Skeletal muscle tissue (tissue), 3 donors: ENCODE measurements at regions not wholly inside any gene's neighbourhood (a gene's known extent, or its start where the extent isn't known, plus 50 kb on each side); places are given as distances from the start of the nearest gene placed in this dataset.
"Not testable (repeated sequence)": the region's sequence is repeated elsewhere in the genome, so short reads cannot be mapped to it uniquely, and the experiment has no call there.

Experiments used
- H3K27ac ChIP-seq: one replicate; pipeline ENCODE4 v1.7.0; 2013; ENCODE audit warnings: mild to moderate bottlenecking, low read depth, low read length, inconsistent platforms
- H3K27me3 ChIP-seq, 3 donors: one replicate each; pipeline ENCODE4 v1.7.0; 2013; ENCODE audit warnings: low read length in 3 of 3; ENCODE audit not compliant: control insufficient read depth in 3 of 3, insufficient read depth in 3 of 3
- H3K36me3 ChIP-seq, 3 donors: one replicate each; pipeline ENCODE4 v1.7.0; 2013; ENCODE audit warnings: low read length in 3 of 3; ENCODE audit not compliant: control insufficient read depth in 3 of 3, insufficient read depth in 3 of 3
- H3K4me1 ChIP-seq, 3 donors: one replicate each; pipeline ENCODE4 v1.7.0; 2013; ENCODE audit warnings: low read length in 3 of 3, mild to moderate bottlenecking in 3 of 3; ENCODE audit not compliant: control insufficient read depth in 3 of 3, insufficient read depth in 3 of 3
- H3K4me3 ChIP-seq, 3 donors: one replicate each; pipeline ENCODE4 v1.7.0; 2013; ENCODE audit warnings: low read length in 3 of 3
- H3K9ac ChIP-seq, 3 donors: one replicate each; pipeline ENCODE4 v1.7.0; 2013; ENCODE audit warnings: low read length in 3 of 3, mild to moderate bottlenecking in 3 of 3, moderate library complexity in 2 of 3, low read depth in 1 of 3
- H3K9me3 ChIP-seq, 3 donors: one replicate each; pipeline ENCODE4 v1.7.0; 2013; ENCODE audit warnings: low read length in 3 of 3; ENCODE audit not compliant: control insufficient read depth in 3 of 3
- donor health status: Osteomylitis.

GRCh38 chr18:1014509-1014908 lies 109.8 kb downstream of the ADCYAP1 start:
- no peaks in the 10 kb centered on the region for H3K9me3 ChIP-seq
- no peaks in the 10 kb centered on the region for H3K27me3 ChIP-seq
- no peak overlapping the region for H3K4me3 ChIP-seq
- no peak overlapping the region for H3K9ac ChIP-seq
- H3K4me1 ChIP-seq = no peaks in the 10 kb centered on the region
- no peaks in the 10 kb centered on the region for H3K36me3 ChIP-seq
- H3K27ac ChIP-seq = no peak overlapping the region

DNA sequence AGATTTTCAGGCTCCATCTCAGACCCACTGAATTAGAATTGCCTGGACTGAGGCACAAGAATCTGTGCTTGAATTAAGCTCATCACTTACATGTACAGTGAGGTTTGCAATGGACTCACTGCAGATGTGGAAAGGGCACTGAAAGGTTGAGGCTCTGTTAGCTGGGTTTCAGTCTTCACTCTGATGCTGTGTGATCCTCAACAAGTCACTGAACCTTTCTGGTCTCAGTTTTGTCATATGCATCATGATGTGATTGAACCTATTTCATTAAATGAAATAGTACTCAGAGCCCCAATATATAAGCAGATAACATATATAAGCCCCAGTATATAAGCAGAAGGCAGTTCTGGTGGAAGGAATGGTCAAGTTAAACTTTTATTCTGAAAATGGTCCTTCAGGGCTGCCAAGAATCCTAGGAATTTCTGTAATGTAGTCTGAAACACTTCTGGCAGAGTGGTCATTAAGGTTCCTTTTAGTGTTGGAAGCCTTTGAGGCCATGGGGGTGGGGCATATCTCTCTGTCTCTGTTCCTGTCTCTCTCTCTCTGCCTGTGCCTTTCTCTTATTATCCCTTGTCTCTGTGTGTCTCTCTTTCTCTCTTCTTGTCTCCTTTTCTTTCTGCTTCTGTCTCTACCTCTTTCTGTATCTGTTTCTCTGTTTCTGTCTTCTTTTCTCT lies 110.4 kb downstream of the ADCYAP1 start:
- H3K4me3 ChIP-seq = no peak overlapping the region
- no peaks in the 10 kb centered on the region for H3K4me1 ChIP-seq
- H3K27me3 ChIP-seq = no peaks in the 10 kb centered on the region
- no peak overlapping the region for H3K9ac ChIP-seq
- no peak overlapping the region for H3K27ac ChIP-seq
- no peaks in the 10 kb centered on the region for H3K9me3 ChIP-seq
- no peaks in the 10 kb centered on the region for H3K36me3 ChIP-seq

DNA sequence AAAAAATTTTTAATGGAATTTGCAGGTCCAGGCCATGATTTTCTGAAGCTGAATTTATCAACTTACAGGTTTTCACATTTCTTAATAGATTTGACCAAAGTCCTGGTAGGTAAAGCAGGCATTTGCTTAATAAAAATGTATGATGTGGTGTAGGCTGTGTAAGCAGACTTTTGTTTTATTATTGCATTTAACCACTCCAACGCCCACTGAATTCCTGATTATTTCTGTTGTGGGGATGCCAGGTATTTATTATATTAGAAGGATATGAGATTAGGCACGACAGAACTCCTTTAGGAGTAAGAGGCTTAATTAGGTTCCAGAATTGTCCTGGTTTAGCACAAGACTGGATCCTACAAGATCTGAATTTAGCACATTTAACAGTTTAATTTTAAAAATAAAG lies 111.1 kb downstream of the ADCYAP1 start:
- no peaks in the 10 kb centered on the region for H3K4me1 ChIP-seq
- H3K9me3 ChIP-seq = no peaks in the 10 kb centered on the region
- H3K4me3 ChIP-seq = no peak overlapping the region
- H3K27ac ChIP-seq = no peak overlapping the region
- no peaks in the 10 kb centered on the region for H3K36me3 ChIP-seq
- no peak overlapping the region for H3K9ac ChIP-seq
- no peaks in the 10 kb centered on the region for H3K27me3 ChIP-seq

DNA sequence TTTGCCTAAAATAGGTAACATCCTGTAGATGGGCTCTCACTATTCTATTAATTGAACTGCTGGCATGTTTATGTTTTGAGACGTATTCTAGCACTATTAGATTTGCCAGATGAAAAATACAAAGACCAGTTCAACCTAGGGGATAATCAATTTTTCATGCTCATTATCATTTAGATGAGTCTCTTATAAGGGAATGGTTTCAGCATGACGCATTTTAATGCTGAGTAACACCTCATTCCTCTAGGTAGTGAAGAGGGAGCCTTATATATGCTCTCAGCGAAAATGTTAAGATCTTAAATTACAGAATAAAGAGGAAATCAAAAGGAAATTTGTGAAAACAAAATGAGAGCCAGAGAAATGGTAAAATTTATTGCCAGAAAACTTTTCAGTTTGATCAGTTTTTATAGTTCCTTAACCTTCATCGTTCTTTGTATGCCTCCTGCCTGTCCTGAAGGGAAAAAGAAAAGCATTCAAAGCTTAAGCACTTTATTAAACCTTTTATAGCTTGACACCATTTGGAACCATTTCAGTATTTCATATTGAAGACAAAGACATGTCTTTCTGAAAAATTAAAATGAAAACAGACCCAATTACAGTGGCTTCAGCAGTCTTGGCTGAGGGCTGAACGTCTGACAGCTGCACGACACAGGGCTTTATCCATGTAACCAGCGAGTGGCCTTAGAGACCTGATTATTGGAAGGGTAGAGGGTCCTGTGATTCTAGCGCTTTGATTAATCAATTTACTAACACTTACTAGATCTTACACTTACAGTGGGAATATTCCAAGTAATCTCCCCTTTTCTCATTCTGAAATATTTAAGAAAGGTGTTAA lies 112.8 kb downstream of the ADCYAP1 start:
- Histone ChIP-seq H3K4me1 (no peaks in the 10 kb centered on the region), H3K4me3 (no peak overlapping the region), H3K9ac (no peak overlapping the region), H3K27ac (no peak overlapping the region), H3K27me3 (no peaks in the 10 kb centered on the region), H3K9me3 (no peaks in the 10 kb centered on the region), H3K36me3 (no peaks in the 10 kb centered on the region)

DNA sequence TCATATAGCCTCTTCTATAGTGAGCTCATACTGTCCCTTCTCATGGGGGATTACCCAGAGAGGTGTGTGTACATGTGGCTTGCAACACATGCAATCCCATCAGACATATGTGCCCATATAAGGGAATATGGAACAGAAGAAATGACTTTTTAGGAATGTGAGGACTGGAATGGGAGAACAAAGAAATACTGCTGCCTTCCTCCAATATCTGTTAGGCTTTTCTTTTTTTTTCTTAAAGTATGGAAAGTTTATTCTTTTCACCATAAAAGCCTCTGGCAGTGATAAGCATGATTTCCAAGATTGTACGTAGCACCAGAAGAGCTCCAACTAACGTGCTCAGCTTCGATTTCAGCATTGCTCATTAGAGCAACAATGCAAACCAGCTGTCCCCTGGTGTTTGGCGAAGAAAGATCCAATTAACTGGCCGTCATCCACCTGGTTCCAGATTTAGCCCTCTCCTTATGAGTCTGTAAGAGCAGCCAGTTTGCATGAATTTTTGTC lies 113.6 kb downstream of the ADCYAP1 start:
- Histone ChIP-seq H3K9me3 (no peaks in the 10 kb centered on the region), H3K36me3 (no peaks in the 10 kb centered on the region), H3K4me3 (no peak overlapping the region), H3K27me3 (no peaks in the 10 kb centered on the region), H3K4me1 (no peaks in the 10 kb centered on the region), H3K9ac (no peak overlapping the region), H3K27ac (no peak overlapping the region)

DNA sequence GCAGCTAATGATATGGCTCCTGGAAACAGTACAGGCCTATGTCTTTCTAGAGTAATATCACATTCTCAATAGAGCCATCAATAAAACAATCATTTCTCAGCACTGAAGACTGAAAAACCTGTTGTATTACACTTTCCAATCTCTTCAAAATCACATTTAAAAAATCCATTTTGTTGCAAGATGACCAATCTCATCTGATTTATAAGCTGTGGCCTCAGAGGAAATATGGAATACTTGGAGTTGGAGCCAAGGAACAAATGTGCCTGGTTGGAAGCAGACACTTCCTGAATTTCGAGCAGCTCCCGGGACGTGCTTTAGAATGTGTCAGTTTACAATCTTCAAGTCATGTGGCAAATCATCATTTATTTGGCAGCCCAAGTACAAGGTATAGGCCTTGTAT lies 114.5 kb downstream of the ADCYAP1 start:
- Histone ChIP-seq H3K27me3 (no peaks in the 10 kb centered on the region), H3K9me3 (no peaks in the 10 kb centered on the region), H3K4me3 (no peak overlapping the region), H3K36me3 (no peaks in the 10 kb centered on the region), H3K4me1 (no peaks in the 10 kb centered on the region), H3K27ac (no peak overlapping the region), H3K9ac (no peak overlapping the region)

GRCh38 chr18:1020731-1021344 lies 116.2 kb downstream of the ADCYAP1 start:
- no peak overlapping the region for H3K4me3 ChIP-seq
- no peaks in the 10 kb centered on the region for H3K4me1 ChIP-seq
- no peak overlapping the region for H3K9ac ChIP-seq
- no peaks in the 10 kb centered on the region for H3K9me3 ChIP-seq
- no peaks in the 10 kb centered on the region for H3K36me3 ChIP-seq
- no peaks in the 10 kb centered on the region for H3K27me3 ChIP-seq
- no peak overlapping the region for H3K27ac ChIP-seq

GRCh38 chr18:1026930-1027329 lies 122.3 kb downstream of the ADCYAP1 start:
- Histone ChIP-seq H3K4me1 (no peaks in the 10 kb centered on the region), H3K9me3 (no peaks in the 10 kb centered on the region), H3K27me3 (no peaks in the 10 kb centered on the region), H3K4me3 (no peak overlapping the region), H3K27ac (no peak overlapping the region), H3K9ac (no peak overlapping the region), H3K36me3 (no peaks in the 10 kb centered on the region)

GRCh38 chr18:1033092-1033491 lies 128.4 kb downstream of the ADCYAP1 start:
- H3K4me3 ChIP-seq, H3K4me1 ChIP-seq, H3K9me3 ChIP-seq, H3K27ac ChIP-seq, H3K27me3 ChIP-seq, H3K9ac ChIP-seq, H3K36me3 ChIP-seq: not testable (repeated sequence)

DNA sequence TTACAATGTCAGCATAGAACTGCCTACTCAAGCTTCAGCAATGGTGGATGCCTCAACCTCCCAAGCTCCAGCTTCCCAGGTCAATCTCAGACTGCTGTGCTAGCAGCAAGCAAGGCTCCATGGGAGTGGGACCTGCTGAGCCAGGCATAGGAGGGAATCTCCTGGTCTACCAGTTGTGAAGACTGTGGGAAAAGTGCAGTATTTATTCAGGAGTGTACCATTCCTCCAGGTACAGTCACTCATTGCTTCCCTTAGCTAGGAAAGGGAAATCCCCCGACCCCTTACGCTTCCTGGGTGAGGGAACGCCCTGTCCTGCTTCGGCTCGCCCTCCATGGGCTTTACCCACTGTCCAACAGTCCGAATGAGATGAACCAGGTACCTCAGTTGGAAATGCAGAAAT lies 130.3 kb downstream of the ADCYAP1 start:
- Histone ChIP-seq H3K27me3 (no peaks in the 10 kb centered on the region), H3K4me3 (no peak overlapping the region), H3K36me3 (no peaks in the 10 kb centered on the region), H3K27ac (no peak overlapping the region), H3K9me3 (no peaks in the 10 kb centered on the region), H3K4me1 (no peaks in the 10 kb centered on the region), H3K9ac (no peak overlapping the region)
